ENCODE measurements at regions not wholly inside any gene's neighbourhood (a gene's known extent, or its start where the extent isn't known, plus 50 kb on each side); places are given as distances from the start of the nearest gene placed in this dataset.

- H3K4me1 Mint-ChIP-seq = no peaks in the 10 kb centered on the region
- Histone ChIP-seq H3K4me1 (ENCODE audit: control insufficient read depth, insufficient read depth, low read length) (no peaks in the 10 kb centered on the region), H3K9ac (ENCODE audit: extremely low read depth, low read length, poor library complexity, severe bottlenecking) (no peak overlapping the region), H3K9me3 (ENCODE audit: control insufficient read depth, low read length) (no peaks in the 10 kb centered on the region), H3K27ac (ENCODE audit: low read depth, low read length) (no peak overlapping the region), H3K36me3 (ENCODE audit: control insufficient read depth, insufficient read depth, low read length) (no peaks in the 10 kb centered on the region), H3K4me3 (ENCODE audit: low read length) (no peak overlapping the region), H3K27me3 (ENCODE audit: control insufficient read depth, insufficient read depth, low read length, poor library complexity, severe bottlenecking) (peaks cover 5% of the 10 kb centered on the region)
- no peak for DNase-seq
- no peak overlapping the region for H3K4me3 Mint-ChIP-seq
- 100% methylated on average over 1 of the region's 1 CpG for WGBS, 2 experiments (ENCODE audit: insufficient coverage in 1 of 2, insufficient read length in 1 of 2)
- no peaks in the 10 kb centered on the region for H3K9me3 Mint-ChIP-seq
- H3K36me3 Mint-ChIP-seq (ENCODE audit: low read depth) = no peaks in the 10 kb centered on the region
- H3K27me3 Mint-ChIP-seq (ENCODE audit: insufficient read depth) = peaks cover 4% of the 10 kb centered on the region
- H3K27ac Mint-ChIP-seq = no peak overlapping the region
- TF ChIP-seq CTCF (conservative IDR thresholded peaks at IDR 0.05) = no peak
These were observed 109.2 kb upstream of the SIRPG start for GRCh38 chr20:1766731-1767130.

GRCh38 chr20:1764136-1765033 is 106.8 kb upstream of the SIRPG start:
- Histone ChIP-seq H3K27me3 (ENCODE audit: control insufficient read depth, insufficient read depth, low read length, poor library complexity, severe bottlenecking) (peaks cover 5% of the 10 kb centered on the region), H3K36me3 (ENCODE audit: control insufficient read depth, insufficient read depth, low read length) (no peaks in the 10 kb centered on the region), H3K9ac (ENCODE audit: extremely low read depth, low read length, poor library complexity, severe bottlenecking) (no peak overlapping the region), H3K27ac (ENCODE audit: low read depth, low read length) (no peak overlapping the region), H3K9me3 (ENCODE audit: control insufficient read depth, low read length) (no peaks in the 10 kb centered on the region), H3K4me1 (ENCODE audit: control insufficient read depth, insufficient read depth, low read length) (no peaks in the 10 kb centered on the region), H3K4me3 (ENCODE audit: low read length) (no peak overlapping the region)
- WGBS, 2 experiments (ENCODE audit: insufficient coverage in 1 of 2, insufficient read length in 1 of 2) = 44 to 63% methylated on average over 5 to 15 of the region's 15 CpGs
- no peaks in the 10 kb centered on the region for H3K36me3 Mint-ChIP-seq (ENCODE audit: low read depth)
- H3K4me3 Mint-ChIP-seq = no peak overlapping the region
- TF ChIP-seq CTCF (conservative IDR thresholded peaks at IDR 0.05) = peak; percentile 88
- H3K27ac Mint-ChIP-seq = no peak overlapping the region
- H3K4me1 Mint-ChIP-seq = peaks cover 2% of the 10 kb centered on the region
- no peaks in the 10 kb centered on the region for H3K9me3 Mint-ChIP-seq
- H3K27me3 Mint-ChIP-seq (ENCODE audit: insufficient read depth) = peaks cover 6% of the 10 kb centered on the region
- peak; percentile 91 for DNase-seq

GRCh38 chr20:1761598-1761997 is 104.0 kb upstream of the SIRPG start:
- Mint-ChIP-seq H3K4me1 (peaks cover 2% of the 10 kb centered on the region), H3K36me3 (ENCODE audit: low read depth) (no peaks in the 10 kb centered on the region), H3K27ac (no peak overlapping the region), H3K4me3 (no peak overlapping the region), H3K9me3 (no peaks in the 10 kb centered on the region), H3K27me3 (ENCODE audit: insufficient read depth) (peaks cover 6% of the 10 kb centered on the region)
- no peak for TF ChIP-seq CTCF (conservative IDR thresholded peaks at IDR 0.05)
- WGBS, 2 experiments (ENCODE audit: insufficient coverage in 1 of 2, insufficient read length in 1 of 2) = 91% methylated on average over 4 of the region's 5 CpGs; no CpG with 5 or more reads in 1 of the 2 experiments
- H3K36me3 ChIP-seq (ENCODE audit: control insufficient read depth, insufficient read depth, low read length) = no peaks in the 10 kb centered on the region
- peaks cover 5% of the 10 kb centered on the region for H3K27me3 ChIP-seq (ENCODE audit: control insufficient read depth, insufficient read depth, low read length, poor library complexity, severe bottlenecking)
- H3K4me1 ChIP-seq (ENCODE audit: control insufficient read depth, insufficient read depth, low read length) = no peaks in the 10 kb centered on the region
- H3K9me3 ChIP-seq (ENCODE audit: control insufficient read depth, low read length) = no peaks in the 10 kb centered on the region
- H3K4me3 ChIP-seq (ENCODE audit: low read length) = no peak overlapping the region
- no peak for DNase-seq
- H3K9ac ChIP-seq (ENCODE audit: extremely low read depth, low read length, poor library complexity, severe bottlenecking) = no peak overlapping the region
- no peak overlapping the region for H3K27ac ChIP-seq (ENCODE audit: low read depth, low read length)
